ENCODE measurements at regions not wholly inside any gene's neighbourhood (a gene's known extent, or its start where the extent isn't known, plus 50 kb on each side); places are given as distances from the start of the nearest gene placed in this dataset.
A peak's percentile ranks its signal among the peaks of the same experiment; 100 is the strongest.

- no peak for DNase-seq (ENCODE audit: low read depth, low spot score)
These were observed 441.4 kb downstream of the PDCD6IP start for GRCh38 chr3:34239875-34240274.

- DNase-seq (ENCODE audit: low read depth, low spot score), result no peak
These were observed 449.0 kb downstream of the PDCD6IP start for GRCh38 chr3:34247401-34247800.

DNA sequence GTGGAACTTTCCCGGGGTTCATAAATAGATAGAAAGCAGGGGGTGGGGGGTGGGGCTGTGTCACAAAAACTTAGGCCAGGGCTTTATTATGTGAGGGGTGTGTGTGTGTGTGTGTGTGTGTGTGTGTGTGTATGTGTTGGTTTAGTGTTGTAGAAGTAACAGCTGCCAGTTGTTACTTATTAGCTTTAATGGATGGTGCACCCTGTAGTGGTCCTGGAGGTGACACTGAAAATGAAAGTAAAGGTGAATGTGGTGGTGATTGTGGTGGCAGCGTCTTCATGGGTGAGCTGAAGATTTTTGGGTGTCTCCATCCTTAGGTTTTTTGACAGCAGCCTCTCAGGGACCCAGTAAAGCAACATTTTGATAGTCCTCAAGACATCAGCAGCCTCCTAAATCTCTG lies 449.9 kb downstream of the PDCD6IP start:
- DNase-seq (ENCODE audit: low read depth, low spot score), result no peak

- DNase-seq (ENCODE audit: low read depth, low spot score), result no peak
These were observed 455.9 kb downstream of the PDCD6IP start for GRCh38 chr3:34254285-34254684.

DNA sequence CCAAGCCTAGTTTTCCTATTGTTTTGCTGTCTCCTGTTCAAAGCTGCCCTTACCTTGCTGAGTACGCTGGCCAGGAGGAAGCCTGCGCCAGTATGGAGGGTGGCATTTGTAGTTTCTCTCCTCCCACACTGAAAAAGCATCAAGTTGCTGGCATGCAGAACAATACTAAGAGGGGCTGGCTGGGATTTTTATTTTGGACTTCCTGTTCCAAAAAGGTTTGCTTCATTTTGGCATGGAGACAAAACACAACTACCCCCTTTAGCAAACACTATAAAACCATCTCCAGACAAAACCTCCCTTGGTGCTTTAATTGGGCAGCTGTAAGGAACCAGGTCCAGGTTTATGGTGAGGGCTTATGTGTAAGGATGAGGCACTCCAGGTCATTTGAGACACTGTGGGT lies 457.6 kb downstream of the PDCD6IP start:
- DNase-seq (ENCODE audit: low read depth, low spot score), result no peak

GRCh38 chr3:34256791-34257190 lies 458.4 kb downstream of the PDCD6IP start:
- no peak for DNase-seq (ENCODE audit: low read depth, low spot score)

- DNase-seq (ENCODE audit: low read depth, low spot score), result peak; percentile 34
These were observed 460.0 kb downstream of the PDCD6IP start for GRCh38 chr3:34258271-34258998.

DNA sequence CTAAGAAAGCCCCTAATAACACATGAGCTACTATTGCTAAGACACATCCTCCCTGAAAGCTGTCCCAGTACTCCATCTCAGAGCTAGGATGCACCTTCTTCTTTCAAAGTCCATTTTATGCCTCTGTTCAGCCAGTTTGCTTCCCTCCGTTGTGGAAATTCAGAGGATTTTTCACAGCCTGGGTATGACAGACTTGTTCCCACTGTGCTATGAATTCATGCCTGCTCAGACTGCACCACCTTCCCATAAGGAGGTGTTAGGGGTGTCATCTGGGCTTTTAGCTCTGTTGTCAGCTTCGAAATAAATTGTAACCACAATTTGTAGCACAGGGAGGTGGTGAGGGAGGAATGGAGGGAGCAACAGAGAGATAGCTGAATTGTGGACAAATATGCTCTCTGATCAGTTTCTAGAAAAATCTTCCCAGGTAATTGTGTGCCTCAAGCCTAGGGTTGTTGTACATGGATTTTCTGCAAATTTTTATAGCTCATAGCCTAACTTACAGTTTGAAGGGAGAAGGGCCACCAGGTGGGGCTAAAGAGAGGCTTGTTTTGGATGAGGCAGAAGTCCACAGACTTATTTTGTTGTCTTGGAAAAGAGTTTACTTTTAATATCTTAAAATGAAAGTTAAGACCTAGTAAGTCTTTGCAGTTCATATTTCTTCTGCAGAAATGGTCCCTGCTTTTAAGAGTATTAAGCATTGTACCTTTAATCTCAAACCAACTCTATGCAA lies 462.0 kb downstream of the PDCD6IP start:
- DNase-seq (ENCODE audit: low read depth, low spot score), result peak; percentile 79

GRCh38 chr3:34261001-34261385 lies 462.6 kb downstream of the PDCD6IP start:
- DNase-seq (ENCODE audit: low read depth, low spot score), result peak; percentile 10

GRCh38 chr3:34263101-34263621 lies 464.7 kb downstream of the PDCD6IP start:
- DNase-seq (ENCODE audit: low read depth, low spot score), result no peak

GRCh38 chr3:34264337-34265041 lies 466.1 kb downstream of the PDCD6IP start:
- no peak for DNase-seq (ENCODE audit: low read depth, low spot score)

- no peak for DNase-seq (ENCODE audit: low read depth, low spot score)
These were observed 468.7 kb downstream of the PDCD6IP start for GRCh38 chr3:34267088-34267487.

DNA sequence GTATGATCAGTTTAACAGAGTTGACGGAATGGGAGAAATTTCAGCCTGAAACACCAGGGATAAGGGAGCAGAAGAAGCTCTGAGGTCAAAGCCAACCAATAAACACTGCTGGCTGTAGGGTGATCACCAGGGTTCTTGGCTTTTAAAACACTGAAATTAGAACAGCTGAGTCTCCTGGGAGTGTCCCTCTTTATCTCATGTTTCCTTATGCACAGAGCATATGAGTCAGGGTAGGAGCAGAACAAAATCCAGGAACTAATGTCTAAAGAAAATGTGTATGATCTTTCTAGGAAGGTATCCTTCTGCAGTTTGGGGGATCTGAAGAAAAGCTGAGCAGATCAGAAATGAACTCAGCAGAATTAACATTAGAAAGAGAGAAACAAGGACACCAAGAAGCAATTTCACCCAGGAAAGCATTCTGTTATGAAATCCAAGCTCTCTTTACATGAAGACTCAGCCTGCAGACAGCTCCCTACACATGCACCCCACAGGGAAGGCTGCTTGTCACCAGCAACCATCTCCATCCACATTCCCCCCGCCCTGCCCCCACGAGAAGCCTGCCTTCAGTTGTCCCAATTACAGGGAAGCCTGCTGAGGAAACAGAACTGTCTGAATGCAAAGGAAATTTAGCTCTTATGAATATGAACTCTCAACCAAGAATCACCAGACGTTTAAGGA lies 469.7 kb downstream of the PDCD6IP start:
- DNase-seq (ENCODE audit: low read depth, low spot score), result no peak

DNA sequence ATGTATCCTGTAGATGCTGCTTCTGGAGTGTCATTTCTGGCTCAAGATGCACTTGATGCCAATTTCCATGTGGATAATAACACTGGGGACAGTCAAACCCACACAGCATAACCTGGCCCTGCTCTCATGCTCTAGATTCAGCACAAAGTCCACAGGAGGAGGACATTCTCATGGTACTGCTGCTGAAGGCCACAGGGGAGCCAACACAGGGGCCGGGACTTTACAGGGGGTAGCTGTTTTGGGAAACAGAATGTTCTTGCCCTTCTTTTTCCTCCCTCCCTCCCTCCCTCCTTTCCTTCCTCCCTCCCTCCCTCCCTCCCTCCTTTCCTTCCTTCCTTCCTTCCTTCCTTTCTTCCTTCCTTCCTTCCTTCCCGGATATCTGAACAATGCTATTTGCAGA lies 477.4 kb downstream of the PDCD6IP start:
- no peak for DNase-seq (ENCODE audit: low read depth, low spot score)

GRCh38 chr3:34276342-34276741 lies 477.9 kb downstream of the PDCD6IP start:
- no peak for DNase-seq (ENCODE audit: low read depth, low spot score)

- no peak for DNase-seq (ENCODE audit: low read depth, low spot score)
These were observed 478.7 kb downstream of the PDCD6IP start for GRCh38 chr3:34277110-34277509.

GRCh38 chr3:34279901-34280300 lies 481.5 kb downstream of the PDCD6IP start:
- no peak for DNase-seq (ENCODE audit: low read depth, low spot score)

- no peak for DNase-seq (ENCODE audit: low read depth, low spot score)
These were observed 485.3 kb downstream of the PDCD6IP start for GRCh38 chr3:34283751-34284150.

GRCh38 chr3:34284959-34285826 lies 486.8 kb downstream of the PDCD6IP start:
- no peak for DNase-seq (ENCODE audit: low read depth, low spot score)

DNA sequence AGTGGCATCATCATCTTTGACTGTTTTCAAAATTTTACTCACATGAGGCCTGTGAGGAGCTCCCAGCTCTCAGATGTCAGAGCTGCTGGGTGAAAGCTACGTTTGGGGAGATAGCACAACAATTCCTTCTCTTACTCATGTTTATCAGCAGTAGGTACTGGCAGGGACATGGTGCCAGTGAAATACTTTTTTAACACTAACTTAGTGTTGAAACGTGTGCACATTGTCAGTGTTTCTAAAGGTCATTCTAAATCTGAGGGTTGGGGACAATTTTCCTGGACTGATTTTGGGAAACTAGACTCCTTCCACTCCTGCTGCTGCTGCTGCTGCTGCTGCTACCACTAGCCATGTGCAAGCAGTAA lies 487.4 kb downstream of the PDCD6IP start:
- DNase-seq (ENCODE audit: low read depth, low spot score), result no peak

Measured in astrocyte of the hippocampus (primary cell).